ENCODE measurements at regions not wholly inside any gene's neighbourhood (a gene's known extent, or its start where the extent isn't known, plus 50 kb on each side); places are given as distances from the start of the nearest gene placed in this dataset.

DNA sequence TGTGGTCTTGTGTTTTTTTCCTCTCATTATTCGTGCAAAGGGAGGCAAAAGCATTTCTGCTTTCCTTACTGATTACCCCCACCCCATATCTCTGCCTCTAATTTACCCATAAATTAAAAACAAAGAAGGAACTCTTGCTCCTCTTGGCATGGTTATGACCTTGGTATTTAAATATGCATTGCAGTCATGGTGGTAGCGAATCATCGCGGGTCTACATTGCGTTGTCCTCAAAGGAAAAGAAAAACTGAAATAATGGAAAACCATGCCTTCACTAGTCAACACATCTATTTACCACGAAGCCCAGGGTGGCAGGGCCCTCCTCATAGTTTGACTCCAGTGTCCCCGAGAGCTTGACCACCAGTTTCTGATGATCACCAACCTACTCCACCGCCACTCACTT lies 126.7 kb upstream of the PARP11 start:
- H3F3A ChIP-seq (replicated peaks; ENCODE audit: low read depth) = no peaks in the 10 kb centered on the region
- peaks cover 11% of the 10 kb centered on the region for H3K4me1 Mint-ChIP-seq
- TF ChIP-seq, protein P1, sequence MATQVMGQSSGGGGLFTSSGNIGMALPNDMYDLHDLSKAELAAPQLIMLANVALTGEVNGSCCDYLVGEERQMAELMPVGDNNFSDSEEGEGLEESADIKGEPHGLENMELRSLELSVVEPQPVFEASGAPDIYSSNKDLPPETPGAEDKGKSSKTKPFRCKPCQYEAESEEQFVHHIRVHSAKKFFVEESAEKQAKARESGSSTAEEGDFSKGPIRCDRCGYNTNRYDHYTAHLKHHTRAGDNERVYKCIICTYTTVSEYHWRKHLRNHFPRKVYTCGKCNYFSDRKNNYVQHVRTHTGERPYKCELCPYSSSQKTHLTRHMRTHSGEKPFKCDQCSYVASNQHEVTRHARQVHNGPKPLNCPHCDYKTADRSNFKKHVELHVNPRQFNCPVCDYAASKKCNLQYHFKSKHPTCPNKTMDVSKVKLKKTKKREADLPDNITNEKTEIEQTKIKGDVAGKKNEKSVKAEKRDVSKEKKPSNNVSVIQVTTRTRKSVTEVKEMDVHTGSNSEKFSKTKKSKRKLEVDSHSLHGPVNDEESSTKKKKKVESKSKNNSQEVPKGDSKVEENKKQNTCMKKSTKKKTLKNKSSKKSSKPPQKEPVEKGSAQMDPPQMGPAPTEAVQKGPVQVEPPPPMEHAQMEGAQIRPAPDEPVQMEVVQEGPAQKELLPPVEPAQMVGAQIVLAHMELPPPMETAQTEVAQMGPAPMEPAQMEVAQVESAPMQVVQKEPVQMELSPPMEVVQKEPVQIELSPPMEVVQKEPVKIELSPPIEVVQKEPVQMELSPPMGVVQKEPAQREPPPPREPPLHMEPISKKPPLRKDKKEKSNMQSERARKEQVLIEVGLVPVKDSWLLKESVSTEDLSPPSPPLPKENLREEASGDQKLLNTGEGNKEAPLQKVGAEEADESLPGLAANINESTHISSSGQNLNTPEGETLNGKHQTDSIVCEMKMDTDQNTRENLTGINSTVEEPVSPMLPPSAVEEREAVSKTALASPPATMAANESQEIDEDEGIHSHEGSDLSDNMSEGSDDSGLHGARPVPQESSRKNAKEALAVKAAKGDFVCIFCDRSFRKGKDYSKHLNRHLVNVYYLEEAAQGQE (IDR thresholded peaks at IDR 0.05; ENCODE audit: unreplicated experiment) = no peak
- no peak for TF ChIP-seq ZNF114 (CRISPR knock-in tag; IDR thresholded peaks at IDR 0.05)
- TF ChIP-seq, protein P2, sequence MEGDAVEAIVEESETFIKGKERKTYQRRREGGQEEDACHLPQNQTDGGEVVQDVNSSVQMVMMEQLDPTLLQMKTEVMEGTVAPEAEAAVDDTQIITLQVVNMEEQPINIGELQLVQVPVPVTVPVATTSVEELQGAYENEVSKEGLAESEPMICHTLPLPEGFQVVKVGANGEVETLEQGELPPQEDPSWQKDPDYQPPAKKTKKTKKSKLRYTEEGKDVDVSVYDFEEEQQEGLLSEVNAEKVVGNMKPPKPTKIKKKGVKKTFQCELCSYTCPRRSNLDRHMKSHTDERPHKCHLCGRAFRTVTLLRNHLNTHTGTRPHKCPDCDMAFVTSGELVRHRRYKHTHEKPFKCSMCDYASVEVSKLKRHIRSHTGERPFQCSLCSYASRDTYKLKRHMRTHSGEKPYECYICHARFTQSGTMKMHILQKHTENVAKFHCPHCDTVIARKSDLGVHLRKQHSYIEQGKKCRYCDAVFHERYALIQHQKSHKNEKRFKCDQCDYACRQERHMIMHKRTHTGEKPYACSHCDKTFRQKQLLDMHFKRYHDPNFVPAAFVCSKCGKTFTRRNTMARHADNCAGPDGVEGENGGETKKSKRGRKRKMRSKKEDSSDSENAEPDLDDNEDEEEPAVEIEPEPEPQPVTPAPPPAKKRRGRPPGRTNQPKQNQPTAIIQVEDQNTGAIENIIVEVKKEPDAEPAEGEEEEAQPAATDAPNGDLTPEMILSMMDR (conservative IDR thresholded peaks at IDR 0.05; ENCODE audit: low read depth in 2 of 2) = no peak
- TF ChIP-seq CREB1 (CRISPR knock-in tag; IDR thresholded peaks at IDR 0.05; ENCODE audit: low read depth) = no peak
- TF ChIP-seq JUNB (IDR thresholded peaks at IDR 0.05; ENCODE audit: unreplicated experiment) = no peak
- no peak for TF ChIP-seq EZH2 (IDR thresholded peaks at IDR 0.05; ENCODE audit: low read depth, unreplicated experiment)
- TF ChIP-seq EZH2phosphoT487 (IDR thresholded peaks at IDR 0.05; ENCODE audit: unreplicated experiment) = no peak
- TF ChIP-seq, protein P3, sequence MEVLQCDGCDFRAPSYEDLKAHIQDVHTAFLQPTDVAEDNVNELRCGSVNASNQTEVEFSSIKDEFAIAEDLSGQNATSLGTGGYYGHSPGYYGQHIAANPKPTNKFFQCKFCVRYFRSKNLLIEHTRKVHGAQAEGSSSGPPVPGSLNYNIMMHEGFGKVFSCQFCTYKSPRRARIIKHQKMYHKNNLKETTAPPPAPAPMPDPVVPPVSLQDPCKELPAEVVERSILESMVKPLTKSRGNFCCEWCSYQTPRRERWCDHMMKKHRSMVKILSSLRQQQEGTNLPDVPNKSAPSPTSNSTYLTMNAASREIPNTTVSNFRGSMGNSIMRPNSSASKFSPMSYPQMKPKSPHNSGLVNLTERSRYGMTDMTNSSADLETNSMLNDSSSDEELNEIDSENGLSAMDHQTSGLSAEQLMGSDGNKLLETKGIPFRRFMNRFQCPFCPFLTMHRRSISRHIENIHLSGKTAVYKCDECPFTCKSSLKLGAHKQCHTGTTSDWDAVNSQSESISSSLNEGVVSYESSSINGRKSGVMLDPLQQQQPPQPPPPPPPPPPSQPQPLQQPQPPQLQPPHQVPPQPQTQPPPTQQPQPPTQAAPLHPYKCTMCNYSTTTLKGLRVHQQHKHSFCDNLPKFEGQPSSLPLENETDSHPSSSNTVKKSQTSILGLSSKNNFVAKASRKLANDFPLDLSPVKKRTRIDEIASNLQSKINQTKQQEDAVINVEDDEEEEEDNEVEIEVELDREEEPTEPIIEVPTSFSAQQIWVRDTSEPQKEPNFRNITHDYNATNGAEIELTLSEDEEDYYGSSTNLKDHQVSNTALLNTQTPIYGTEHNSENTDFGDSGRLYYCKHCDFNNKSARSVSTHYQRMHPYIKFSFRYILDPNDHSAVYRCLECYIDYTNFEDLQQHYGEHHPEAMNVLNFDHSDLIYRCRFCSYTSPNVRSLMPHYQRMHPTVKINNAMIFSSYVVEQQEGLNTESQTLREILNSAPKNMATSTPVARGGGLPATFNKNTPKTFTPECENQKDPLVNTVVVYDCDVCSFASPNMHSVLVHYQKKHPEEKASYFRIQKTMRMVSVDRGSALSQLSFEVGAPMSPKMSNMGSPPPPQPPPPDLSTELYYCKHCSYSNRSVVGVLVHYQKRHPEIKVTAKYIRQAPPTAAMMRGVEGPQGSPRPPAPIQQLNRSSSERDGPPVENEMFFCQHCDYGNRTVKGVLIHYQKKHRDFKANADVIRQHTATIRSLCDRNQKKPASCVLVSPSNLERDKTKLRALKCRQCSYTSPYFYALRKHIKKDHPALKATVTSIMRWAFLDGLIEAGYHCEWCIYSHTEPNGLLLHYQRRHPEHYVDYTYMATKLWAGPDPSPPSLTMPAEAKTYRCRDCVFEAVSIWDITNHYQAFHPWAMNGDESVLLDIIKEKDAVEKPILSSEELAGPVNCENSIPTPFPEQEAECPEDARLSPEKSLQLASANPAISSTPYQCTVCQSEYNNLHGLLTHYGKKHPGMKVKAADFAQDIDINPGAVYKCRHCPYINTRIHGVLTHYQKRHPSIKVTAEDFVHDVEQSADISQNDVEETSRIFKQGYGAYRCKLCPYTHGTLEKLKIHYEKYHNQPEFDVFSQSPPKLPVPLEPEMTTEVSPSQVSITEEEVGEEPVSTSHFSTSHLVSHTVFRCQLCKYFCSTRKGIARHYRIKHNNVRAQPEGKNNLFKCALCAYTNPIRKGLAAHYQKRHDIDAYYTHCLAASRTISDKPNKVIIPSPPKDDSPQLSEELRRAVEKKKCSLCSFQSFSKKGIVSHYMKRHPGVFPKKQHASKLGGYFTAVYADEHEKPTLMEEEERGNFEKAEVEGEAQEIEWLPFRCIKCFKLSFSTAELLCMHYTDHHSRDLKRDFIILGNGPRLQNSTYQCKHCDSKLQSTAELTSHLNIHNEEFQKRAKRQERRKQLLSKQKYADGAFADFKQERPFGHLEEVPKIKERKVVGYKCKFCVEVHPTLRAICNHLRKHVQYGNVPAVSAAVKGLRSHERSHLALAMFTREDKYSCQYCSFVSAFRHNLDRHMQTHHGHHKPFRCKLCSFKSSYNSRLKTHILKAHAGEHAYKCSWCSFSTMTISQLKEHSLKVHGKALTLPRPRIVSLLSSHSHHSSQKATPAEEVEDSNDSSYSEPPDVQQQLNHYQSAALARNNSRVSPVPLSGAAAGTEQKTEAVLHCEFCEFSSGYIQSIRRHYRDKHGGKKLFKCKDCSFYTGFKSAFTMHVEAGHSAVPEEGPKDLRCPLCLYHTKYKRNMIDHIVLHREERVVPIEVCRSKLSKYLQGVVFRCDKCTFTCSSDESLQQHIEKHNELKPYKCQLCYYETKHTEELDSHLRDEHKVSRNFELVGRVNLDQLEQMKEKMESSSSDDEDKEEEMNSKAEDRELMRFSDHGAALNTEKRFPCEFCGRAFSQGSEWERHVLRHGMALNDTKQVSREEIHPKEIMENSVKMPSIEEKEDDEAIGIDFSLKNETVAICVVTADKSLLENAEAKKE (CRISPR knock-in tag; IDR thresholded peaks at IDR 0.05) = no peak
- no peak for TF ChIP-seq ZNF331 (CRISPR knock-in tag; IDR thresholded peaks at IDR 0.05; ENCODE audit: low read depth)
- TF ChIP-seq, protein P4, sequence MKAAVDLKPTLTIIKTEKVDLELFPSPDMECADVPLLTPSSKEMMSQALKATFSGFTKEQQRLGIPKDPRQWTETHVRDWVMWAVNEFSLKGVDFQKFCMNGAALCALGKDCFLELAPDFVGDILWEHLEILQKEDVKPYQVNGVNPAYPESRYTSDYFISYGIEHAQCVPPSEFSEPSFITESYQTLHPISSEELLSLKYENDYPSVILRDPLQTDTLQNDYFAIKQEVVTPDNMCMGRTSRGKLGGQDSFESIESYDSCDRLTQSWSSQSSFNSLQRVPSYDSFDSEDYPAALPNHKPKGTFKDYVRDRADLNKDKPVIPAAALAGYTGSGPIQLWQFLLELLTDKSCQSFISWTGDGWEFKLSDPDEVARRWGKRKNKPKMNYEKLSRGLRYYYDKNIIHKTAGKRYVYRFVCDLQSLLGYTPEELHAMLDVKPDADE (IDR thresholded peaks at IDR 0.05) = no peak
- ATAC-seq (no peak), DNase-seq (ENCODE audit: low spot score) (no peak)
- H3K9me3 Mint-ChIP-seq = peaks cover 11% of the 10 kb centered on the region; the same call in 2 of the 3 replicates
- no peaks in the 10 kb centered on the region for H4K20me1 ChIP-seq (replicated peaks; ENCODE audit: insufficient read depth)
- 0 out of 2 replicates have a peak, but pooled peaks cover 4% of the 10 kb centered on the region for H3K4me1 ChIP-seq (ENCODE audit: insufficient read depth)
- H3K36me3 ChIP-seq (ENCODE audit: insufficient read depth) = no peaks in the 10 kb centered on the region; the same call in 1 of the 2 replicates
- H3K9me2 ChIP-seq (ENCODE audit: insufficient read depth) = peaks cover 30% of the 10 kb centered on the region
- no peaks in the 10 kb centered on the region for H3K27me3 ChIP-seq (ENCODE audit: insufficient read depth)
- H3K27ac Mint-ChIP-seq = no peak overlapping the region
- no peak overlapping the region for H3K27ac ChIP-seq (ENCODE audit: low read depth)
- no peak overlapping the region for H3K4me3 Mint-ChIP-seq
- H3K4me3 ChIP-seq = no peak overlapping the region
- H3K27me3 Mint-ChIP-seq (ENCODE audit: insufficient read depth, low read depth, poor library complexity) = peaks cover 21% of the 10 kb centered on the region
- no peaks in the 10 kb centered on the region for H3K79me2 ChIP-seq (replicated peaks; ENCODE audit: insufficient read depth)
- no peak overlapping the region for H2AFZ ChIP-seq
- peaks cover 9% of the 10 kb centered on the region; the same call in 1 of the 3 replicates for H3K36me3 Mint-ChIP-seq (ENCODE audit: low read depth)
- H3K4me2 ChIP-seq = no peak overlapping the region

Measured in GM23338 (cell line).